Activated CD4-positive, alpha-beta T cell treated with anti-CD3 and anti-CD28 coated beads, Interleukin-2, amount 10 ng/mL, durations not matched to agents 7 days and 5 days (primary cell): ENCODE measurements at regions not wholly inside any gene's neighbourhood (a gene's known extent, or its start where the extent isn't known, plus 50 kb on each side); places are given as distances from the start of the nearest gene placed in this dataset.

ENCODE experiments used
- CTCF ChIA-PET: fragments of 350-600 bp; sonication (Branson Sonifier 250); formaldehyde crosslinking; loops from one replicate; lab custom pipeline; 2021; ENCODE audit warnings: antibody characterized with exemption; lab: Charles Lee
- POLR2A ChIA-PET: fragments of 350-600 bp; sonication (Branson Sonifier 250); formaldehyde crosslinking; loops from one replicate; lab custom pipeline; 2021; ENCODE audit warnings: antibody characterized with exemption; lab: Charles Lee
- DNase-seq: peaks from one replicate; pipeline ENCODE4 v3.0.0-alpha.2; 2020
- H3K27ac Mint-ChIP-seq: one replicate; pipeline ENCODE4 v1.8.0; 2021; ENCODE audit warnings: mild to moderate bottlenecking, moderate library complexity, mixed read lengths
- H3K27me3 Mint-ChIP-seq: one replicate; pipeline ENCODE4 v1.8.0; 2021; ENCODE audit warnings: mixed read lengths
- H3K36me3 Mint-ChIP-seq: one replicate; pipeline ENCODE4 v1.8.0; 2021; ENCODE audit warnings: low read depth, mixed read lengths
- H3K4me1 Mint-ChIP-seq: one replicate; pipeline ENCODE4 v1.8.0; 2021; ENCODE audit warnings: mixed read lengths
- H3K4me3 Mint-ChIP-seq: one replicate; pipeline ENCODE4 v1.8.0; 2021; ENCODE audit warnings: mild to moderate bottlenecking, moderate library complexity, mixed read lengths
- H3K9me3 Mint-ChIP-seq: one replicate; pipeline ENCODE4 v1.8.0; 2021; ENCODE audit warnings: mixed read lengths

GRCh38 chr12:75834591-75834990, 197.0 kb downstream of the PHLDA1 start:
- Mint-ChIP-seq H3K36me3 (no peaks in the 10 kb centered on the region), H3K27me3 (peaks cover 5% of the 10 kb centered on the region), H3K4me3 (no peak overlapping the region), H3K9me3 (no peaks in the 10 kb centered on the region), H3K4me1 (no peaks in the 10 kb centered on the region), H3K27ac (no peak overlapping the region)
- no peak for DNase-seq
- POLR2A ChIA-PET: no interaction called here
- CTCF ChIA-PET: interaction anchor here (0.6 to 0.7 kb wide), 3 partner anchors 76 to 274 kb away, joined by 3 to 5 read pairs (median 4); no protein-coding TSS in a partner anchor

GRCh38 chr12:75833268-75833667, 198.3 kb downstream of the PHLDA1 start:
- Mint-ChIP-seq H3K9me3 (no peaks in the 10 kb centered on the region), H3K36me3 (no peaks in the 10 kb centered on the region), H3K27ac (no peak overlapping the region), H3K27me3 (peaks cover 5% of the 10 kb centered on the region), H3K4me1 (no peaks in the 10 kb centered on the region), H3K4me3 (no peak overlapping the region)
- DNase-seq: no peak
- CTCF ChIA-PET: no interaction called here
- POLR2A ChIA-PET: no interaction called here

GRCh38 chr12:75831402-75831801, 200.2 kb downstream of the PHLDA1 start:
- CTCF ChIA-PET: interaction anchor here (1.4 kb wide), 1 partner anchor 11 kb away, joined by 4 read pairs; no protein-coding TSS in a partner anchor
- POLR2A ChIA-PET: no interaction called here
- Mint-ChIP-seq H3K9me3 (no peaks in the 10 kb centered on the region), H3K27me3 (peaks cover 5% of the 10 kb centered on the region), H3K36me3 (no peaks in the 10 kb centered on the region), H3K4me1 (no peaks in the 10 kb centered on the region), H3K4me3 (no peak overlapping the region), H3K27ac (no peak overlapping the region)
- DNase-seq: no peak

- POLR2A ChIA-PET: no interaction called here
- no peak for DNase-seq
- peaks cover 12% of the 10 kb centered on the region for H3K27me3 Mint-ChIP-seq
- H3K4me1 Mint-ChIP-seq: no peaks in the 10 kb centered on the region
- H3K9me3 Mint-ChIP-seq: no peaks in the 10 kb centered on the region
- H3K4me3 Mint-ChIP-seq: no peak overlapping the region
- no peaks in the 10 kb centered on the region for H3K36me3 Mint-ChIP-seq
- H3K27ac Mint-ChIP-seq: no peak overlapping the region
- CTCF ChIA-PET: no interaction called here
Measured at GRCh38 chr12:75827061-75827460, 204.5 kb downstream of the PHLDA1 start.

- no peaks in the 10 kb centered on the region for H3K4me1 Mint-ChIP-seq
- H3K27me3 Mint-ChIP-seq: peaks cover 15% of the 10 kb centered on the region
- no peak for DNase-seq
- no peaks in the 10 kb centered on the region for H3K9me3 Mint-ChIP-seq
- no peaks in the 10 kb centered on the region for H3K36me3 Mint-ChIP-seq
- CTCF ChIA-PET: interaction anchor here (1.8 kb wide), 1 partner anchor 10 kb away, joined by 5 read pairs; no protein-coding TSS in a partner anchor
- POLR2A ChIA-PET: no interaction called here
- no peak overlapping the region for H3K27ac Mint-ChIP-seq
- H3K4me3 Mint-ChIP-seq: no peak overlapping the region
Measured at GRCh38 chr12:75825686-75826085, 205.9 kb downstream of the PHLDA1 start.

- CTCF ChIA-PET: interaction anchor here (1.0 kb wide), 1 partner anchor 18 kb away, joined by 3 read pairs; no protein-coding TSS in a partner anchor
- Mint-ChIP-seq H3K4me3 (no peak overlapping the region), H3K27me3 (peaks cover 18% of the 10 kb centered on the region), H3K4me1 (no peaks in the 10 kb centered on the region), H3K36me3 (no peaks in the 10 kb centered on the region), H3K9me3 (no peaks in the 10 kb centered on the region), H3K27ac (no peak overlapping the region)
- DNase-seq: no peak
- POLR2A ChIA-PET: no interaction called here
Measured at GRCh38 chr12:75823475-75823874, 208.1 kb downstream of the PHLDA1 start.

- H3K4me3 Mint-ChIP-seq: no peak overlapping the region
- no peaks in the 10 kb centered on the region for H3K36me3 Mint-ChIP-seq
- CTCF ChIA-PET: no interaction called here
- no peaks in the 10 kb centered on the region for H3K9me3 Mint-ChIP-seq
- DNase-seq: no peak
- peaks cover 19% of the 10 kb centered on the region for H3K27me3 Mint-ChIP-seq
- H3K4me1 Mint-ChIP-seq: no peaks in the 10 kb centered on the region
- POLR2A ChIA-PET: no interaction called here
- H3K27ac Mint-ChIP-seq: no peak overlapping the region
Measured at GRCh38 chr12:75822416-75822815, 209.2 kb downstream of the PHLDA1 start.

GRCh38 chr12:75820848-75821578, 210.6 kb downstream of the PHLDA1 start:
- no peak for DNase-seq
- CTCF ChIA-PET: interaction anchor here (1.0 to 1.9 kb wide), 2 partner anchors 8 to 11 kb away, joined by 4 read pairs; no protein-coding TSS in a partner anchor
- Mint-ChIP-seq H3K9me3 (no peaks in the 10 kb centered on the region), H3K4me1 (peaks cover 4% of the 10 kb centered on the region), H3K27me3 (peaks cover 19% of the 10 kb centered on the region), H3K27ac (no peak overlapping the region), H3K36me3 (no peaks in the 10 kb centered on the region), H3K4me3 (no peak overlapping the region)
- POLR2A ChIA-PET: no interaction called here

GRCh38 chr12:75820071-75820470, 211.5 kb downstream of the PHLDA1 start:
- ChIA-PET POLR2A (no interaction called here), CTCF (interaction anchor here (1.0 to 1.9 kb wide), 2 partner anchors 9 to 12 kb away, joined by 4 read pairs; no protein-coding TSS in a partner anchor)
- no peak overlapping the region for H3K4me3 Mint-ChIP-seq
- peaks cover 4% of the 10 kb centered on the region for H3K4me1 Mint-ChIP-seq
- no peak for DNase-seq
- peaks cover 19% of the 10 kb centered on the region for H3K27me3 Mint-ChIP-seq
- H3K27ac Mint-ChIP-seq: no peak overlapping the region
- H3K9me3 Mint-ChIP-seq: no peaks in the 10 kb centered on the region
- no peaks in the 10 kb centered on the region for H3K36me3 Mint-ChIP-seq

GRCh38 chr12:75819512-75819911, 212.1 kb downstream of the PHLDA1 start:
- POLR2A ChIA-PET: no interaction called here

GRCh38 chr12:75818863-75819262, 212.7 kb downstream of the PHLDA1 start:
- Mint-ChIP-seq H3K36me3 (no peaks in the 10 kb centered on the region), H3K27ac (no peak overlapping the region), H3K27me3 (peaks cover 16% of the 10 kb centered on the region), H3K9me3 (no peaks in the 10 kb centered on the region), H3K4me1 (peaks cover 4% of the 10 kb centered on the region), H3K4me3 (no peak overlapping the region)
- ChIA-PET POLR2A (no interaction called here), CTCF (no interaction called here)
- DNase-seq: no peak

More at GRCh38 chr12:75819512-75819911, 212.1 kb downstream of the PHLDA1 start:
- Mint-ChIP-seq H3K4me1 (peaks cover 4% of the 10 kb centered on the region), H3K9me3 (no peaks in the 10 kb centered on the region), H3K36me3 (no peaks in the 10 kb centered on the region), H3K27ac (no peak overlapping the region), H3K4me3 (no peak overlapping the region), H3K27me3 (peaks cover 16% of the 10 kb centered on the region)
- DNase-seq: no peak
- CTCF ChIA-PET: interaction anchor here (1.9 kb wide), 1 partner anchor 9 kb away, joined by 4 read pairs; no protein-coding TSS in a partner anchor

- H3K36me3 Mint-ChIP-seq: no peaks in the 10 kb centered on the region
- CTCF ChIA-PET: interaction anchor here (0.9 to 3.3 kb wide), 8 partner anchors 8 to 293 kb away, joined by 3 to 13 read pairs (median 4); partner anchors contain the start of gene PHLDA1
- no peaks in the 10 kb centered on the region for H3K9me3 Mint-ChIP-seq
- H3K4me1 Mint-ChIP-seq: peaks cover 8% of the 10 kb centered on the region
- H3K27me3 Mint-ChIP-seq: peaks cover 5% of the 10 kb centered on the region
- no peak overlapping the region for H3K27ac Mint-ChIP-seq
- POLR2A ChIA-PET: no interaction called here
- DNase-seq: no peak
- H3K4me3 Mint-ChIP-seq: no peak overlapping the region
Measured at GRCh38 chr12:75816897-75817296, 214.7 kb downstream of the PHLDA1 start.

- no peak overlapping the region for H3K27ac Mint-ChIP-seq
- CTCF ChIA-PET: interaction anchor here (1.1 to 3.3 kb wide), 5 partner anchors 9 to 290 kb away, joined by 3 to 13 read pairs (median 5); partner anchors contain the start of gene PHLDA1
- no peak overlapping the region for H3K4me3 Mint-ChIP-seq
- DNase-seq: no peak
- H3K9me3 Mint-ChIP-seq: no peaks in the 10 kb centered on the region
- H3K4me1 Mint-ChIP-seq: peaks cover 8% of the 10 kb centered on the region
- no peaks in the 10 kb centered on the region for H3K36me3 Mint-ChIP-seq
- H3K27me3 Mint-ChIP-seq: peaks cover 4% of the 10 kb centered on the region
- POLR2A ChIA-PET: no interaction called here
Measured at GRCh38 chr12:75815756-75816155, 215.8 kb downstream of the PHLDA1 start.
